NCI-H1105 treated with DMSO at 0.1 percent for 48 hours (cell line): ENCODE measurements at regions not wholly inside any gene's neighbourhood (a gene's known extent, or its start where the extent isn't known, plus 50 kb on each side); places are given as distances from the start of the nearest gene placed in this dataset.
"Not testable (repeated sequence)": the region's sequence is repeated elsewhere in the genome, so short reads cannot be mapped to it uniquely, and the experiment has no call there.

ENCODE experiments used
- DNase-seq: peaks from one replicate; lab custom pipeline; 2025; lab: John Stamatoyannopoulos, UW

DNA sequence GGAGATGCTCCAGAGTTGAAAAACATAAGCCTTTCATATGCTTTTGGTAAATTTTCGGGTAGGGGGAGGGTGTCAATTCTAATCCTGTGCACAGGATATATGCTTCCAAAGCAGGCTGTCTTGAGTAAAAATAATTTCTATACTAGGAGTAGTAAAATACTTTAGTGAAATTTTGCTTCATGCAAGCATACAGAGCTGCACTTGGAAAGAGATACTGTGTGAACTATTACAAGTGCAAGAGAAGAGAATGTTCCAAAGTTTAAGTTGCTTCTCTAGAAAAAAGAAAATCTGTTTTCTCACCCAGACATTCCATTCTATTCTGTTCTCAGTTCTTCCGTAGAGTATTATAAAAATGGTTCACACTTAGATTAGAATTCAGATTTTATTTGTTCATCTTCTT, 324.6 kb upstream of the AADAT start:
- DNase-seq, result no peak

DNA sequence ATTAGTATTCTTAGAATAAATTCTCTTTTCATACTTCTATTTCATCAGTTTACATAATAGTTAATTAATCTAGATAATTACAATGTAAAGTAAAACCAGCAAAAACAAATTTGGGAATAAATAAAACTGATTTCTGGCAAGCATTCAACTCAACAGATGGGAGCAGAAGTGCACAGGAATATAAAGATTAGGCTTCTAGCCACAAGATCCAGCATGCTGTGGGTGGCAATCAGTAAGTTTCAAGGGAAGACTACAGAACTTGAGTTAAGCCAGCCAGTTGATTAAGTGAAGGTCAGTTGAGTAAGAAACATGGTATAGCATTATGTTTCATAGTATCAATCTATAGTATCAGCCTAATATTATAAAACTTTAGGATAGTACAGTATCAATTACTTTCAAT, 324.2 kb upstream of the AADAT start:
- no peak for DNase-seq

DNA sequence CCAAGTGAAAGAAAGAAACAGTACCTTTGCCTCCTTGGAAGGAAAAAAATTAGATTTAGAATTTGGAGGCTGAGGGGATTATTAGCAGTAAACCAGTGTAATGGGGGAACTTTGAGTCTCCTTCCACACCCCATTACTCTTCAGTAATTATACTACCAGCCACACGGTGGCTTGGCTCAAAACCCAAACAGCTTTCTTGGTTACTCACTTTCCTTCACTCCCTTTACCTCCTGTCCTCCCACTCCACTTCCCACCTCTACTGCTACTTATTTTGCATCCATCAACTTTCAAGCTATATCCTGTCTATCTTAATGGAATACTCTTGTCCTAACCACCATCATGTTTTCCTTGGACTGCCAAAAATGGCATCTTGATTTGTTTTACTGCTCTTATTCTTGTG, 310.6 kb upstream of the AADAT start:
- DNase-seq, result no peak

DNA sequence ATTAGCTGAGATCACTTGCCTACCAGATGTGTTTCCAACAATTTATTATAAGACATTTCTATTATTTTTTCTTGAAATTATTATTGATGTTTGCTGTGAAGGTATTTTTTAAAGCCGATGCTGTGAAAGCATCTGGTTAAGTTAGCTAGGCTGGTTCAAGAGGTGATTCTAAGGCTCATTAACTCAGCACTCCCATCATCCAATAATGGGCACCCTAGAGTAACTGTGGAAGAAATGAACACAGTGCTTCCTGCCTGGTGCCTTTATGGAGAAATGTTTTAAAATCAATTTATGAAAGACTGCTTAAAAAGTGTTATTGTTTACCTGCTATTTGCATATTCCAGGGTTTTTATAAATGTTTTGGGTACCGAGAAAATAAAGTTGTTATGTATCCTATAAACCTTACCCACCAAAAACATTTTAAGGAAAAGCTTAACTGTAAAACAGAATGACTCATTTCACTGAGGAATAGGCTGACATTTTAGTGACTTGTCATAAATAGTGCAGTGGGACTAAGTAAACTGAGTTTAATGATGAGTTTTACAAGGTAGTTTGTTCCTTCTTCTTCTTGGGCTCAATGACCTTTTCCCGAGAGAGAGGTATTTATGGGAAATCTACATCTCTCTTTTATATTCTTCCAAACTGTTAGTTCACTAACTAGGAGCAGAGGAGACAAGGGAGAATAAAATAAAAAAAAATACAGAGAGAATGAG, 310.0 kb upstream of the AADAT start:
- DNase-seq, result no peak

DNA sequence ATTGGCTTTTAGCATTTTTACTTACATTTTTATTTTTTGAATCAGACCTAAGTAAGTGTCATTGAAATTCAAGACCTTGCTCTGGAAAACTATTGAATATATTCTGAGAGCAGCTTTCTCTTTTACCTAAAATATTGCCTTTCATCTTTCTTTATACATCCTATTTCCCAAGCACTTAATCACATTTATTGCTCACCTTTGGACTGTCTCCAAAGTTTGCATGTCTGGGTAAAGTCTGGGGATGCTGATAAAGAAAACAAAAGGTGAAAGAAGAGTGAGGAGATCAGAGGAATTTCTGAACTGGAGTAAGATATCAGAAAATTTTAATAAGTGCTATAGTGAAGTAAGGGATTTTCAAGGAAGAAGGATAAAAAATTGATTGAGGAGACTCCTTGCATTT, 308.5 kb upstream of the AADAT start:
- DNase-seq, result no peak

DNA sequence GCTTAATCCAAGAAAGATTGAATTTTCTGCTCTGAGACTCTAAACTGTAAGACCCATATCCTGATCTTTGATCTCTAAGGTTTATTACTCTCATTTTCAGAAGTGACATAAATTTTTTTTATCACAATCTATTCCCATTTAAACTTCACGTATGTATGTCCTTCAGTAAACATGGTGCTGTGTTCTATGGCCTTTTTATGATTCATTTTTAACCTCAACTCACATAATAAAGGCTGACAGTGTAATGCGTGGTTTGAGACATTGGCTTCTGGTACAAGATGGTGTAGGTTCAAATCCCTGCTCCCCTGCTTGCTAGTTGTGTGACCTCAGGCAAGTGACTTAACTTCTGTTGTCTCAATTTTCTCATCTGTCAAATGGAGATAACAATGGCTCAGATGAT, 306.0 kb upstream of the AADAT start:
- DNase-seq, result no peak

DNA sequence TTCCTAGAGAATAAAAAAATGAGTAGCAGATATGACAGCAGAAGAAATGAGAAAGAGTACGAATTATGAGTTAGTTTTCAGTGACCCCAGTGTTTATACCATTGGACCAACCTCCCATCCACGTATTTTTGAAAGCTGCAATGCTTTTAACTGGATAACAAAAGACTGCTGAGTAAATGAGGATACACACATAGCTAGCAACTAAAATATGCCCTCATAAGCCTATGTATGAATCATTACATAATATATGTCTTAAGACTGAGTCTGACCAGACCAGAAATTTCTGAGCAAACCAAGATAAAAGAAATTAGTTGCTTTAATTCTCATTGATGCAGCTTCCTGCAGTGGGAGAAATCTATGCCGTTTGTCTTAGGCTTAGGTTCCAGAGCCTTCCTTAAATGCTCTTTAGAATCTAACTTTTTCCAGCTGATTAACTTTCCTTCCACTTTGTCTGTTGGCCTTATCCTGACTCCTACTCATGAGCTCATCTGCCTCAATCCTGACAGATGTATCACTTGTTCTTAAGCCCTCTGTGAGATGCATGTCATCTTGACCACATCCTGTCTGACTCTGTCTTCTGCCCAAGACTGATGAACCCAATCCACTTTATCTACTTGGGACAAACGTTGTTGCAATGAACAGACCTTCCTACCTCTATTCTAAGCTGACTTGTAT, 301.4 kb upstream of the AADAT start:
- DNase-seq, result no peak

DNA sequence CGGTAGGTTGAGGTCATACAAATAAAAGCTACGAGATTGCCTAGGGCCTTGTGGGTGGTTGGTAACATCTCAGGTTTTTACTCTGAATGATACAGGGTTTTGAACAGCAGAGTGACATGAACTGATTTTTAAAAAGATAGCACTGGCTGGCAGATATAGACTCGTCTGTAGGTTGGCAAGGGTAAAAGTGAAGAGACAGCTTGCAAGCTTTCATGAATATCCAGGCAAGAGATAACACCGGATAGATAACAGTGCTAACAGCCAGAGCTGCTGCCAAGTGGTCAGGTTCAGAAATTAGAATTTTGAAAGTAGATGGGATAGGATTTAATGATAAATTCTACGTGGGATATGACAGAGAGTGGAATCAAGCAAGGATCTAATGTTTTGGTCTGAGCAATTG, 299.7 kb upstream of the AADAT start:
- DNase-seq, result no peak

DNA sequence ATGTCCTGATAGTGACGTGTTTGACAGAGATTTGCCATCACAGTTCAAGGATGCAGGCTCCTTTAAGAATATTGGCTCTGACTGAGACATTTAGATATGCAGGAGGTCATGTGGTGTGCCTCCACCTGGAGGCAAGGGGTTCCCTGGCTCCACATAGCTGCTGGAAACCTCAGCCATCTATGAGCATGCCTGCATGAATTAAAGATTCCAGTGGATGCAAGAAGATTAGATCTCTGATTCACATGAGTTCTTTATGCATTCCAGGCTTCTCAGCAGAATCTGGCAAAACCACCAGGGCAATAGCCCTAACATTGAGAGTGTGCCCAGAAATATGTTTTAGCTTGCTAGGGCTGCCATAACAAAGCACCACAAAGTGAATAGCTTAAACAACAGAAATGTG, 298.5 kb upstream of the AADAT start:
- no peak for DNase-seq

DNA sequence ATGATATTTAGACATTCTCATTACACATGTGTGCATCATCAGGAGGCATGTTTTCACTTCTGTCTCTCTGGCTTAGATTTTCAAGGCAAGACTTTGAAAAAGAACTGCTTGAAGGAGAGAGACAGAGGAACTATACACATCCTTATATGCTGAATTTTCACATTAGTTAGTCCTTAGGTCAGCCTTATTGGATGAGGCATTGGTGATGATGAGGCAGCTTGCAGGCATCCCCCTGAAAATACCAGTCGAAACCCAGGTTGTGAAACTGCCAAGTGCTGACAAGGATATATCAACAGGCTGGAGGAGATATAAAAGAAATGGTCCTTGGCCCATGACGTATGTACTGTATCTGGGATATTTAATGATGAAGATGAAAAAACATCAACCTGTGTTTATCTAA, 297.2 kb upstream of the AADAT start:
- DNase-seq, result no peak

DNA sequence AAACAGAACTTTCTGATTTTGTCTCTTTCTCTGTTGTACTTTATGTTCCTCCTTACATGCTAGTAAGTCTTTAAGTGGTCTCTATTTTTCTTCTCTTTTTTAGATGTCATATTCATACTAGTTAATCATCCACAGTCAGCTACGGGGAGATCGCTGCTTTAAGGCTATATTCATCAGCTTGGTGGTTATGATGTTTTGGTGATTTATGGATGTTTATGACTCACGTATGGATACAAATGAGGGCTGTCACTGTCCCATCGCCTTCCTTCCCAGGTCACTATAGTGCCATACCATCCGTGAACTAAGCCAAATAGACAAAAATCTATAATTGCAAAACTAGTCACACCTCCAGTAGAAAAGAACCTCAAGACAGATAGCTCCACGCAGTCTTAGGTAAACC, 296.8 kb upstream of the AADAT start:
- no peak for DNase-seq

DNA sequence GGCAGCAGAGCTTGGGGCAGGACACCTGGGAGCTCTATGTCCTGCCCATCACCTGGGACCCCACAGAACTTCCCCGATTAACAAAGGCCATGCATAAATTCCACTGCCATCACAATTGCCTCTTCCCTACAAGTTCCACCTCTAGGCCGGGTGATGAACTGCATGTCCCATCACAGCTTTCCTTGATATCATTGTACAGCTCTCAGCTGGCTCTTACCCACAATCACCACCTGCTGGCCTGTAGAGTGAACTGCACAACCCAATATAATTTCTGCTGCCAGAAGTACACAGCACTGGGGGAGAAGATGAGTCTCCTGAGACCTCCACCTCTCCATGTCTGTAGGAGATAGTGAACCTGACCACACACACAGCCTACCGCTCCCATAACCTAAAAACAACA, 285.0 kb upstream of the AADAT start:
- no peak for DNase-seq

DNA sequence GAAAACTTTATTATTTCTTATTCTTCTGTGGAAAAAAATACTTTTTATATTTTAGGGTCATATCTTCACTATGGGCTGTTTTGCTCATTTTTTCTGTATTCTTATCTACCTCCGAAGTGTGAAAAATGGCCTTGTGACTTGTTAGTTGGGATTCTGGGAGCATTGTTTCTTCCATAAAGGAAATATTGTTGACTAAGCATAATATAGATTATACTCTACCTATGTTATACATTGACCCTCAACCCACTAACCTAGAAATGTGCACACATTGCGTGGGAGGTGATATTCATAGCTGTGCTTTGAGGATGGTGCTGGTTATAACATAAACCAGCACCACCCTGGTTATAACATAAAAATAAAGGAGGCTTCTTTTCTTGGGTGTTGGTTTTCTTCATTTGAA, 259.2 kb upstream of the AADAT start:
- no peak for DNase-seq

DNA sequence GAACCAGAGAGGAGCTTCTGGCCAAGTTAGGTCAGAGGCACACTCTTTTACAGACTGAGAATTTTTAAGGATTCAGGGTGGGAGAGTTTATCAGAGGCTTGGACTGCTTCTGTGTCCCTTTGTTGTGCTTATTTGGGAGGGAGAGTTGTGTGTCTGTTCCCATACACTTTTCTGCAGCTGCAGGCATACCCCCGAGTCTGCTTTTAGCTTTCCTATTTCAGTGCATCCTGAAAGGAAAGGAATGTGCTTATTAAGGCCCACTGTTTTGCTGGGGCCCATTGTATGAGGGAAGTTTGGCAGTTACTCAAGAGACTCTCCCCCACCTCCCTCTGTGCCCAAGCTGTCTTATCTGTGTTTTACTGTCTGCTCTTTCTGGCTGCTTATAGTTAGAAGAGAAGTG, 257.4 kb upstream of the AADAT start:
- not testable (repeated sequence) for DNase-seq

DNA sequence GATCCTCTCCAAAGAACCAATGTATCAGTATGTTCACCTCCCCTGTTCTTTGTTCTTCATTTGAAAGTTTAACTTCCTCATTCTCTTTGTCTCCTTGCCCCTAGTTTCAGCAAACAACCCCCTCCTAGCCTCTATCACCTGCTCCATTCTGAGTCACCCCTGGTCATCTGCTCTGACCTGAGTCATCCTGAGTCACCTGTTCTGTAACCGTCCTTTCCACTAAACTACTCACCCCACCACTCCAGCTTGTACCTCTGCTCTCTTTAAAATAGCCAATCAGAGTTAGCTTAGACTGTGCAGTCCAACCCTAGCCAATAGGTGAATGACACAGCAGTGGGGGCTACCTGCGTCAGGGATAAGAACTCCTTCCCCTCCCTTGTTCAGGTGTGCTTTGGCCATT, 249.8 kb upstream of the AADAT start:
- no peak for DNase-seq

DNA sequence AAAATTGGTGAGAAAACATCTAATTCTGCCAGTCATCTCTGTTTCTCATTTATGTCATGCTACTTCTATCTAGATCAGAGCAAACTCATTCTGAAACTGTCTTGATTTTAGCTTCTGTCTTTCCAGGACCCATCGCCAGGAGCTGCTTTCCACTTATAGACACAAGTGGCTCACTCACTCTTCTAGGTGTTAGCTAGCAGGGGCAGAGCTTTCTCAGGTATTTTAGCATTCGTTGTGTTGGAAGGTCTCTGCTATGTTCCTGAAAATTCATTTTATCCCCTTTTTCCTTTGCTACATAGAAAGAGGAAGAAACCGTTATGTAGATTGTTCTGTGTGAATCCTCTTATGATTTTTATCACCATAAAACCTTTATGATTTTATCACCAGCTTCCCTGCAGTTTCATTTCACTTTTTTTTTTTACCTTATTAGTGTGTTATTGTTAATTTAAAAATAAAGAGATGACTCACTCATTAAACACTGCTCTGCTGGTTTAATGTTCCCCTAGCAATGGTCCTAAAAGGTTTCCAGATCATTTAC, 246.6 kb upstream of the AADAT start:
- DNase-seq, result no peak

DNA sequence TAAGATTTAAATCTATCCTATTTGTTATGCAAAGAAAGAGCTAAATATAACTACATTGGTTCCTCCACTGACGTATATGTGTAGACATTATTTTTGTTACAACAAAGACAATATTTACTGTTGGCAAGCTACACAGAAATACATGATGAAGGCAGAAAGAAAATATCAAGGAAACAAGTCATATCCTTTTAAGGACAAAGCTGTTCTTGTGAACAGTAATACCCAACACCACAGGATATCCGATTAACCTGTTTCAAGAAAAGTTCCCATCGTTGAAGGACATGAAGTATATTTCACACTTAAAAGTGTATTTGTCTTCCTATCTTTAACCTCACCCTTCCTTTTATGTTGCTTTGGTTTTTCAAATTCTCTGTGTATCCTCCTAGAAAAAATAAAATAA, 235.8 kb upstream of the AADAT start:
- DNase-seq, result no peak

DNA sequence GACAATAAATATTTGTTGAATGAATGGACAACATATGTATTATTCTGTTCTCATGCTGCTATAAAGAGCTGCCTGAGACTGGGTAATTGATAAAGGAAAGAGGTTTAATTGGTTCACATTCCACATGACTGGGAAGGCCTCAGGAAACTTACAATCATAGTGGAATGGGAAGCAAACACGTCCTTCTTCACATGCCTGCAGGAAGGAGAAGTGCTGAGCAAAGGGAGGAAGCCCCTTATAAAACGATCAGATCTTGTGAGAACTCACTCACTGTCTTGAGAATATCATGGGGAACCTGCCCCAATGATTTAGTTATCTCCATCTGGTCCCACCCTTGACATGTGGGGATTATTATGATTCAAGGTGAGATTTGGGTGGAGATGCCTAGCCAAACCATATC, 233.9 kb upstream of the AADAT start:
- no peak for DNase-seq

DNA sequence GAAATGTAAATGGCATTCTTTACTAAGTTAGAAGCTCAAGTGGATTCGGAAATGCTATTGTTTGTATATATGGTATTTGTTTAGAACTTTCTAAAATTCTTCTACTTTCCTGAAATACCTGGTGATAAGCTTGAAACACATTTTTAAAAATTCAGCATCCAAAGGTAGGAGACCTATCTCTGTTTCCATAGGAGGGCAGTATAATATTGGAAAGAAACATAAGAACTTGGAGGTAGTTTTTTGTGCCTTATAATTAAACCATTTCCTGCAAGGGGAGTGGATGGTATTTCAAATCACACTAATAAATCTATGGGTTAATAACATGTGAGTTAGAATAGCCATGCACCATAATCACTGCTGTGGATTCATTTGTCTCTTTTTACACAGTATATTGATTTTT, 217.4 kb upstream of the AADAT start:
- no peak for DNase-seq

DNA sequence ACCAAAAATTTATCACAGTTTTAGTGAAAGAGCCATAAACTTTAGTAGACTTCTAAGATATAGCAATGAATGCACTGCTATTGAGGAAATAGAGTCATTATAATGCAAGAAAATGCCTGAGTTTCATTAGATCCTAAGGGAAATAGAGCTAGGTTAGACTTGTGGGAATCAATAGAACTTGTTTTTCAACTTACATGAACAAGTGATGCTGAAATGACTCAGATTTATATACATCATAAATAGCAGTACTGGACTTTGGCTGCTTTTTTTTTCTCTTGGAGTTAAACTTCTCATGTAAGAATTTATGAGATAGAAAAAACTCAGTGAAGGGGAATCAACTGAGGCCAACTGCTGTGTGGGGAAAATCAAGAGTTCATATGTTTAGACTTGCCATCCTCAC, 216.5 kb upstream of the AADAT start:
- no peak for DNase-seq

DNA sequence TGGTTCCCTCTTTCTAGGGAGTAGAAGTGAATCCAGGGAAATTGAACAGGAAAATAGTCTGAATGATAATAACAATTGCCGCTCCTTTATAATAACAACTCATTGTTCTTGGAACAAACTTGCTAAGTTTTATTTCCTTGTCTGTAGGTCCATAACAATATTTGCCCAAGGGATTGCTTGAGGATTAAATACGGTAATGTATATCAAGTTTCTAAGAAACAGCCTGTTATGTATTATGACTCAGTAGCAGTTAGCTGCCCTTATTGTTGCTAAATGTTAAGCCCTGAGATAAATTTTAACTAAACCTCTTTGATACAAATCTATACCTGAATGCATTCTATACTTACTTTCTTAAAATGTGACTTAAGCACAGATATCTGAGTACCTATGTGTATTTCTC, 215.9 kb upstream of the AADAT start:
- DNase-seq, result no peak

DNA sequence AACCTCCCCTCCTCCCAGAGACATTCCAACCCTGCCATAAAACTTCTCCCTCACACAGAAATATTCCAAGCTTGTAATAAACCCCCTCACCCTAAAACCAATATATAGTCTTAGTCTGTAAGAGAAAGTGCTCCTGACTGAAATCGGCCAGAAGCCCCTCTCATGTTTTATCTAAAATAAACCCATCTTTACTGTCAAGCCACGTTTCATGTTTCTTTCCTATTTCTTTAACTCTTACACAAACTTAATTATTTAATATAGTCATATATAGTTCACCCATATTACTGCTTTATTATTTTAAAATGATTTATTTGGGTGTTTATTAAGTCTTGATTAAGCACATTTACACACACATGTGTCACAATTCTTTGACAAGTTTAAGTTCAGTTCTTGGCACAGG, 191.3 kb upstream of the AADAT start:
- DNase-seq, result no peak

DNA sequence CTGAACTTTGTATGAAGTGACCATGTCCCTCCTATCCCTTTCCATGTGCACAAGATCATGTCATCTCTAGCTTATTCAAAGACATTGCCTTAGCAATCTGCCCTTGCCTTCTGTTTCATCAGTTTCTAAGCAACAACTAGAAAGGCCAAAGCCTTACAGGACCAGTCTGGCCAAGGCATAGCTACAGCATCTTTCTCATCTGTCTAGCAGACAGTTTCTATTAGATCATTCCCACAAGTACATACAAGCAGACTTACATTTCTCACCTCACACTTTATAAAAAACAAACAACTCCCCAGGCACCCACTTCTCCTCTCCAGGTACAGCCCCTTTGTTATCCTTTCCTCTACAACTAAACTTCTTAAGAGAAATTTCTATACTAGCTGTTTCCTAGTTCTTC, 188.7 kb upstream of the AADAT start:
- no peak for DNase-seq

DNA sequence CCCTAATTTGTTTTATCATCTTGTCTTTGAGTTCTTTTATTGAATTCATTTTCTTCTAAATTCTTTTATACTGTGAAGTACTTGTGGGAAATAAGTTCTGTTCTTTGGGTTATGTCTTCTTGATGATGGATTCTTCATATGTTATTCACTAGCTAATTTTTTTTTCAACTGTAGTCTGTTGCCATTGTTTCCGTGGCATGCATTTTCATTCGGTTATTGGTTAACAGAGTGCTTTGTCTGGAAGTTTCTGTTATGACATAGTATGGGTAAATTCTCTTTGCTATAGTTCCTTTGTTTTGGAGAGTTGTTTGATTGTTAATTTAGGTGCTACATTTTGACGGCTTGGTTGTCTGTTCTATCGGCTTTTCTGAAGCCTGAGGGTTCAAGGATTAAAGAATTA, 184.9 kb upstream of the AADAT start:
- DNase-seq, result no peak
